HG02571 (cell line): ENCODE measurements at regions not wholly inside any gene's neighbourhood (a gene's known extent, or its start where the extent isn't known, plus 50 kb on each side); places are given as distances from the start of the nearest gene placed in this dataset.
"Not testable (repeated sequence)": the region's sequence is repeated elsewhere in the genome, so short reads cannot be mapped to it uniquely, and the experiment has no call there.

Experiments used
- ATAC-seq: cut with Tn5 transposase; IDR thresholded peaks from one replicate; pipeline ENCODE4 v1.9.1; 2021; ENCODE audit warnings: mild to moderate bottlenecking, moderate library complexity; ENCODE audit not compliant: unreplicated experiment

DNA sequence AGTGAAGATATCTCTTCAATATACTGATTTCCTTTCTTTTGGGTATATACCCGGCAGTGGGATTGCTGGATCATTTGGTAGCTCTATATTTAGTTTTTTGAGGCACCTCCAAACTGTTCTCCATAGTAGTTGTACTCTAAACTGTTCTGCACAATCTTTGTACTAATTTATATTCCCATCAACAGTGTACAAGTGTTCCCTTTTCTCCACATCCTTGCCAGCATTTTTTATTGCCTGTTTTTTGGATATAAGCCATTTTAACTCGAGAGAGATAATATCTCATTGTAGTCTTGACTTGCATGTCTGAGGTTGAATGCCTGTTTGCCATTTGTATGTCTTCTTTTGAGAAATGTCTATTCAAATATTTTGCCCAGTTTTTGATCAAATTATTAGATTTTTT is 1859.4 kb upstream of the C9orf72 start:
- not testable (repeated sequence) for ATAC-seq

DNA sequence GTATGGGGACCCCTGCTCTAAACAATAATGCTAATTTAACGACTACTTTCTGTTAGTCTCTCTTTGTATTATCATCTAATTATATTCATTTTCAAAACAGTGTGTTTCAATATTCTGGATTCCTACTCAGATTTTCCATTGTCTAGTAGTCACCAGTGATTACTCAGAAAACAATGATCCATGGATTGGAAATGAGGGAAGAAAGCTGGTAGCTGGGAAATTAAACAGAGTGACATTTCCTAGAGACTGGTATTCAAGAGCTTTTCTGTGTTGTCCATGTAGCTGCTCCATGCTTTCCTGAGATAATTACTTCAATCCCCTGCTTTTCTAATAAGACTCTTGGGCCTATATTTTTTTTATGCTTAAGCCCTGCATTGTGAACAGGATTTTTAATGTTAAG is 1862.1 kb upstream of the C9orf72 start:
- ATAC-seq, result no peak

DNA sequence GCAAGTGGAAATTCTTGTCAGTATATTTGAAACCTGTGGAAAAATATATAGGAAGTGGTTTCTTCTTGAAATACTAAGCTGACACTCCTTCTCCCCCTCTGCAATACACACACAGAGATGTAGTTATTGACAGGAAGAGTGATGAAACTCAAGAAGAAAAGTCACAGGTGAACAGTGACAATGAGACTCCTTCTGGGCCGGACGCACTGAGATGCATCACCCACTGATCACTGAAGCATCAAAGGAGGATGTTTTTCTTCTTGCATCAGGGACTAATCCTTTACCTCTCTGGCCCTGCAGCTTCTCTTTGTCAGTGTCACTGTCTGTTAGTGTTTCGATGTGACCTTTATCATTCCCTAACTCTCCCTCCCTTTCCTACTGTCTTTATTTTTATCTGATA is 1864.2 kb upstream of the C9orf72 start:
- ATAC-seq, result no peak

DNA sequence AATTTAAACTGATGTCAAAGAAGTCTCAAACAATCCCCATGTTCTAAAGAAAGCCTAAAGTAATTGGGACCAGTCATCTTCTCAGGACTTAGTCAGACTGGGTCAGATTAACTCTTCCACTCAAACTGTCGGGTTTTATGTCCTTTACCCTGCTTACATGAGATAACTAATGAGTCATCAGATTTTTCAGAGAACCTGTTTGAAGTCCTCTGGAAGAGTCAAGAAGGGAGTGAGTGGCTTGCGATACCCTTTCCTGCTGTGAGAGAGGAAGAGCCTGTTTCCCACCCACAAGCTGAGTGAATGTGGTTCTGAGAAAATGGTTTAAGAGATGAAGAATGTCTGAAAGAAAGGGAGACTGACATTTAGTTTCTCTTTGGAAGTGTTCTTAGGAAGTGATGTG is 1866.7 kb upstream of the C9orf72 start:
- no peak for ATAC-seq

DNA sequence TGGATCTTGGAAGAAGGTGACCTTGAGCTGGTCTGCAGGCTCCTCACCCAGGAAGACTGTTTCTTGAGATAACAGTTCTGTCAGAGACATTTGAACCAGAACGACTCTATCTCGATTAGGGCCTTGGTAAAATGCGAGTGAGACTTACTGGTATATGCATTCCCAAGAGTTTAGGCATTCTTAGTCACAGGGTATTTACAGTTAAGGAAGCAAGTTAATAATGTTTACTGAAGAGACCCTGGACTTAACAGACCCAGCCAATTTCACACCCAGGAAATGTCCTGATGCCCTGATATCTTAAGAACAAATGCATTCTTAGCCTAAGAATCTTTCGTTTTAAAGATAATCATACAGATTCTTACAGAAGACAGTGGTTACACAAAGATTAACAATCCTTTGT is 1867.2 kb upstream of the C9orf72 start:
- no peak for ATAC-seq

DNA sequence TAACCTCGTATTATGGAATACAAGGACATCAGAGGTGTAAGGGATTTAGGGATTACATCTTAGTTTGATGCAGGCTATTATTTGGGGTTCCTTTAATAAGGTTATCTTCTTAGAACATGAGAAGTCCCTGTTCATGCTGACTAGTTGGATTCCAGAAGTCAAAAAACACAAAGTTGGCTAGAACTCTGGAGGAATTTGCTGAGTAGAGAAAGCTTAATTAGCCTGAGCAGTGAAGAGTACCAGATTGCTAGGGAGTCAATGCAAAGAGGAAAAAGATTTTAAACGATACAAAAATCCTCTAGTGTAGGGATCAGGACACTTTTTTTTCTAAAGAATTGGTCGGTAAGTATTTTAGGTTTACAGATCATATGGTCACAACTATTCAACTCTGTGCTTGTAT is 1872.5 kb upstream of the C9orf72 start:
- no peak for ATAC-seq

GRCh38 chr9:29449306-29449705 is 1876.0 kb upstream of the C9orf72 start:
- ATAC-seq, result no peak

GRCh38 chr9:29450343-29450875 is 1877.1 kb upstream of the C9orf72 start:
- not testable (repeated sequence) for ATAC-seq

GRCh38 chr9:29456940-29457339 is 1883.7 kb upstream of the C9orf72 start:
- no peak for ATAC-seq

GRCh38 chr9:29475471-29475870 is 1902.2 kb upstream of the C9orf72 start:
- no peak for ATAC-seq

- no peak for ATAC-seq
Measured at GRCh38 chr9:29511680-29512079, 1938.4 kb upstream of the C9orf72 start.

- ATAC-seq, result no peak
Measured at GRCh38 chr9:29514336-29514735, 1941.1 kb upstream of the C9orf72 start.

GRCh38 chr9:29514862-29515261 is 1941.6 kb upstream of the C9orf72 start:
- ATAC-seq, result no peak

- ATAC-seq, result no peak
Measured at GRCh38 chr9:29548436-29548835, 1975.2 kb upstream of the C9orf72 start.

DNA sequence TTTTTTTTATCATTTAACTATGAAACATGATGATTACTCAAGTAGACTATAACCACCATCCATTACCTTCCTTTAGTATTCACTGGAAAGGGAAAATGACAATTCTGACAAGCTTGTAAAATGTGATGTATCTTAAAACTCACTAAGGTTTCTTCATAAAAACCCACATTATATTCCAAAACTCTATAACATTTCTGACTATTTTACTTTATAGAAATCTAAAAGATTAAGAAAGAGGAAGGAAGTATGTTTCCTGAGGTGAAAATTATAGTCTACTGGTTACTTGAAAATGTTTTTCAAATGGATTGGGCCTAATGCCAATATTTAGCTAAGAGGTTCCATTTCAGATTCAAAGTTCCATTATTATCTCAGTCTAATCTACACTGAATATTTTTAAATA is 1982.2 kb upstream of the C9orf72 start:
- ATAC-seq, result no peak

GRCh38 chr9:29556317-29556716 is 1983.0 kb upstream of the C9orf72 start:
- ATAC-seq, result no peak

GRCh38 chr9:29556746-29557145 is 1983.5 kb upstream of the C9orf72 start:
- ATAC-seq, result no peak

GRCh38 chr9:29564564-29564963 is 1991.3 kb upstream of the C9orf72 start:
- no peak for ATAC-seq

DNA sequence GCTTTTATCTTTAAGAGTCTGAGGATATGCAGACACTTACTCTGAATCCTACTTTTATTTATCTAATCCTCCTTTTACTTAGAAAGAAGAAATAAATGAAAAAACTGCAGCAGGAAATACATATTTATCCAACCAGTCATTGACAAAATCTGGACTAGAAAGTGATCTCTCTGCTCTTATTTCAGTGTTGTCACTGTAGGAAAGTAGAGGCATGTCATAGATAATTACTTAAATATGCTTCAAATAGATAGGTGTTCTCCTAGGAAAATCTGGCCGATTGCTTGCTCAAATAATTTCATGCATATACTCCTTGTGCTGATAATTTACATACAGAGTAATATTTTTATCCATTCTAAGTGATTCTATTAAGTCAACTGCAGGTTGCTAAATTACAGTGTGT is 2001.9 kb upstream of the C9orf72 start:
- ATAC-seq, result no peak

- no peak for ATAC-seq
Measured at GRCh38 chr9:29588361-29588760, 2015.1 kb upstream of the C9orf72 start.

- no peak for ATAC-seq
Measured at GRCh38 chr9:29609282-29609681, 2036.0 kb upstream of the C9orf72 start.

DNA sequence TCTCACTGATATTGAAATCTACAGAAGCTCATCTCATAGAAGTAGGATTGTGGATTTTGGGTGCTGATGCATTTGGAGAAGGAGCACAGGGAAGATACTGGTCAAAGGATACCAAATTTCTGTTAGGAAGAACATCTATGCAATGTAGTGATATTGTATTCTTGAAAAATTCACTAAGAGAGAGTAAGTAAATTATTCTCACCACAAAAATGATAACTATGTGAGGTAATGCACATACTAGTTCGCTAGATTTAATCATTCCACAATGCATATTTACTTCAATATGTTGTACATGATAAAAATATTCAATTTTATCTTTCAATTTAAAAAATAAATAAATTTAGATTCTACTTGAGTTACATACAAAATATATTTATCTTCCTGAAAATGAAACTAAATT is 2040.5 kb upstream of the C9orf72 start:
- ATAC-seq, result no peak

DNA sequence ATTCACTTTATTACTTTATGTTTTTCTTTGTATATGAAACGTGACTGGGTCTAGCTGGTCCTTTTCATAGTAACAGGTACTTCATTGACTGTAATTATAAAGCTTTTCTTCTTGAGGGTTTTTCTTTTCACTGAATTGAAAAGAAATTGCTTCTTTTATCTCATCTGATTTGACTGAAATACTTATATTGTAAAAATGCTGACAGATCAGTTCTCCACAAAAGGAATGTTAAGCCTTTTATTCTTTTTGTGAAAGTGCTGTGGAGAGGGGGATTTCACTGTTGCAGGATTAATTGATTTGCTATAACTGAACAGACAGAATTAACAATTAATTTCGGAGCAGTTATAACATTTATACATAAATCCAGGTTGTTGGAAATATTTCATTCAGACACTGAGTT is 2043.6 kb upstream of the C9orf72 start:
- ATAC-seq, result no peak

GRCh38 chr9:29625292-29625731 is 2052.0 kb upstream of the C9orf72 start:
- ATAC-seq, result no peak
